Mesendoderm (in vitro differentiated cells): ENCODE measurements at regions not wholly inside any gene's neighbourhood (a gene's known extent, or its start where the extent isn't known, plus 50 kb on each side); places are given as distances from the start of the nearest gene placed in this dataset.

Experiments used
- DNase-seq: peaks from one replicate; pipeline ENCODE4 v3.0.0; 2013
- H2AK5ac ChIP-seq: 2 replicates; pipeline ENCODE4 v1.6.1; 2013; ENCODE audit warnings: low read length, inconsistent platforms
- H2BK120ac ChIP-seq: 2 replicates; pipeline ENCODE4 v1.6.1; 2013; ENCODE audit warnings: low read depth, mild to moderate bottlenecking, low read length, moderate library complexity, mixed read lengths
- H2BK15ac ChIP-seq: replicated peaks from 2 replicates; pipeline ENCODE4 v1.6.1; 2013; ENCODE audit warnings: low read depth, mild to moderate bottlenecking, moderate library complexity
- H2BK5ac ChIP-seq: 2 replicates; pipeline ENCODE4 v1.6.1; 2013; ENCODE audit warnings: low read length, inconsistent platforms
- H3K18ac ChIP-seq: 2 replicates; pipeline ENCODE4 v1.6.1; 2013; ENCODE audit warnings: mild to moderate bottlenecking, low read length, mixed read lengths
- H3K23ac ChIP-seq: one replicate; pipeline ENCODE4 v1.6.1; 2013; ENCODE audit warnings: low read length
- H3K27ac ChIP-seq: 2 replicates; pipeline ENCODE4 v1.5.1; 2013; ENCODE audit warnings: low read depth, mild to moderate bottlenecking, inconsistent platforms, low read length, moderate library complexity
- H3K27me3 ChIP-seq: 2 replicates; pipeline ENCODE4 v1.6.1; 2013; ENCODE audit warnings: low read length, control low read depth, mild to moderate bottlenecking, inconsistent platforms; ENCODE audit not compliant: insufficient read depth, poor library complexity
- H3K36me3 ChIP-seq: 2 replicates; pipeline ENCODE4 v1.6.1; 2013; ENCODE audit warnings: low read length, inconsistent platforms; ENCODE audit not compliant: control insufficient read depth, insufficient read depth
- H3K4ac ChIP-seq: one replicate; pipeline ENCODE4 v1.6.1; 2013; ENCODE audit warnings: low read depth, mild to moderate bottlenecking, low read length, moderate library complexity
- H3K4me1 ChIP-seq: 2 replicates; pipeline ENCODE4 v1.6.1; 2013; ENCODE audit warnings: low read depth, low read length, inconsistent platforms; ENCODE audit not compliant: control insufficient read depth
- H3K4me2 ChIP-seq: 2 replicates; pipeline ENCODE4 v1.6.1; 2013; ENCODE audit warnings: low read length
- H3K4me3 ChIP-seq: 2 replicates; pipeline ENCODE4 v1.5.1; 2013; ENCODE audit warnings: mild to moderate bottlenecking, low read length
- H3K56ac ChIP-seq: one replicate; pipeline ENCODE4 v1.6.1; 2013; ENCODE audit warnings: low read length
- H3K79me1 ChIP-seq: 2 replicates; pipeline ENCODE4 v1.6.1; 2013; ENCODE audit warnings: low read length, inconsistent platforms
- H3K79me2 ChIP-seq: 2 replicates; pipeline ENCODE4 v1.6.1; 2013; ENCODE audit warnings: mild to moderate bottlenecking, low read length; ENCODE audit not compliant: control insufficient read depth, insufficient read depth
- H3K9ac ChIP-seq: 2 replicates; pipeline ENCODE4 v1.6.1; 2013; ENCODE audit warnings: low read length, inconsistent platforms
- H4K5ac ChIP-seq: one replicate; pipeline ENCODE4 v1.6.1; 2013; ENCODE audit warnings: low read length
- H4K8ac ChIP-seq: one replicate; pipeline ENCODE4 v1.6.1; 2013; ENCODE audit warnings: low read depth, mild to moderate bottlenecking, control low read depth, low read length, moderate library complexity
- WGBS: extraction: QIAGEN DNeasy Blood & Tissue Kit; methylation state at CpG from one replicate; pipeline ENCODE4 v1.1.7; 2013; ENCODE audit warnings: low lambda C conversion rate, missing lambda C conversion rate; ENCODE audit not compliant: insufficient coverage; ENCODE audit errors: extremely low coverage; 5-methylcytosine and 5-hydroxymethylcytosine counted together

- Histone ChIP-seq H3K4ac (no peak overlapping the region), H3K4me3 (no peak overlapping the region), H4K5ac (no peak overlapping the region), H3K79me1 (no peaks in the 10 kb centered on the region), H3K18ac (no peak overlapping the region), H3K4me1 (no peaks in the 10 kb centered on the region), H3K23ac (no peak overlapping the region), H3K9ac (no peak overlapping the region), H2BK15ac (no peak overlapping the region), H4K8ac (no peak overlapping the region), H3K36me3 (no peaks in the 10 kb centered on the region), H2AK5ac (no peak overlapping the region), H2BK120ac (no peak overlapping the region), H3K27ac (no peak overlapping the region), H3K56ac (no peak overlapping the region), H3K4me2 (no peak overlapping the region), H3K27me3 (no peaks in the 10 kb centered on the region), H2BK5ac (no peak overlapping the region), H3K79me2 (no peaks in the 10 kb centered on the region)
- WGBS, result no CpG with 5 or more reads among the region's 1 CpG
- no peak for DNase-seq
Observed at GRCh38 chr5:155522540-155522939, 509.0 kb downstream of the KIF4B start.

- H3K79me2 ChIP-seq, result no peaks in the 10 kb centered on the region
- H3K4ac ChIP-seq, result no peak overlapping the region
- no peak overlapping the region for H3K27ac ChIP-seq
- H3K9ac ChIP-seq, result no peak overlapping the region
- H2BK120ac ChIP-seq, result no peak overlapping the region
- H3K4me2 ChIP-seq, result no peak overlapping the region
- no peak overlapping the region for H3K4me3 ChIP-seq
- H4K8ac ChIP-seq, result no peak overlapping the region
- no peak overlapping the region for H2BK15ac ChIP-seq
- no peak overlapping the region for H4K5ac ChIP-seq
- H3K36me3 ChIP-seq, result no peaks in the 10 kb centered on the region
- no peak overlapping the region for H3K56ac ChIP-seq
- DNase-seq, result no peak
- H3K18ac ChIP-seq, result no peak overlapping the region
- H3K23ac ChIP-seq, result no peak overlapping the region
- no peaks in the 10 kb centered on the region for H3K4me1 ChIP-seq
- H3K79me1 ChIP-seq, result no peaks in the 10 kb centered on the region
- no CpG with 5 or more reads among the region's 2 CpGs for WGBS
- no peaks in the 10 kb centered on the region for H3K27me3 ChIP-seq
- no peak overlapping the region for H2AK5ac ChIP-seq
- no peak overlapping the region for H2BK5ac ChIP-seq
Observed at GRCh38 chr5:155529362-155529761, 515.8 kb downstream of the KIF4B start.

GRCh38 chr5:155530046-155530445, 516.5 kb downstream of the KIF4B start:
- no peak overlapping the region for H3K4me3 ChIP-seq
- H3K4me2 ChIP-seq, result no peak overlapping the region
- H2BK5ac ChIP-seq, result no peak overlapping the region
- H3K36me3 ChIP-seq, result no peaks in the 10 kb centered on the region
- H4K5ac ChIP-seq, result no peak overlapping the region
- no peak overlapping the region for H3K23ac ChIP-seq
- H3K9ac ChIP-seq, result no peak overlapping the region
- H3K79me1 ChIP-seq, result no peaks in the 10 kb centered on the region
- no peaks in the 10 kb centered on the region for H3K27me3 ChIP-seq
- H3K4me1 ChIP-seq, result no peaks in the 10 kb centered on the region
- H3K27ac ChIP-seq, result no peak overlapping the region
- no peak overlapping the region for H3K4ac ChIP-seq
- no peak overlapping the region for H2BK15ac ChIP-seq
- DNase-seq, result no peak
- H3K18ac ChIP-seq, result no peak overlapping the region
- no peak overlapping the region for H2AK5ac ChIP-seq
- H4K8ac ChIP-seq, result no peak overlapping the region
- no peak overlapping the region for H3K56ac ChIP-seq
- H2BK120ac ChIP-seq, result no peak overlapping the region
- no peaks in the 10 kb centered on the region for H3K79me2 ChIP-seq

- Histone ChIP-seq H3K27ac (no peak overlapping the region), H3K4me1 (peaks cover 2% of the 10 kb centered on the region), H3K27me3 (no peaks in the 10 kb centered on the region), H3K9ac (no peak overlapping the region), H4K5ac (no peak overlapping the region), H2AK5ac (no peak overlapping the region), H3K79me1 (no peaks in the 10 kb centered on the region), H2BK15ac (no peak overlapping the region), H3K4me3 (no peak overlapping the region), H3K36me3 (no peaks in the 10 kb centered on the region), H3K79me2 (no peaks in the 10 kb centered on the region), H4K8ac (no peak overlapping the region), H3K56ac (no peak overlapping the region), H3K18ac (no peak overlapping the region), H3K23ac (no peak overlapping the region), H3K4me2 (no peak overlapping the region), H2BK120ac (no peak overlapping the region), H3K4ac (no peak overlapping the region), H2BK5ac (no peak overlapping the region)
- DNase-seq, result no peak
- no CpG with 5 or more reads among the region's 4 CpGs for WGBS
Observed at GRCh38 chr5:155532621-155533311, 519.2 kb downstream of the KIF4B start.

- H2BK15ac ChIP-seq, result no peak overlapping the region
- H2BK120ac ChIP-seq, result no peak overlapping the region
- WGBS, result no CpG with 5 or more reads among the region's 2 CpGs
- no peak overlapping the region for H3K9ac ChIP-seq
- H3K36me3 ChIP-seq, result no peaks in the 10 kb centered on the region
- no peak overlapping the region for H3K4me3 ChIP-seq
- DNase-seq, result no peak
- H3K4me2 ChIP-seq, result no peak overlapping the region
- no peaks in the 10 kb centered on the region for H3K27me3 ChIP-seq
- no peak overlapping the region for H3K56ac ChIP-seq
- no peak overlapping the region for H2BK5ac ChIP-seq
- no peak overlapping the region for H3K23ac ChIP-seq
- no peak overlapping the region for H4K8ac ChIP-seq
- H3K79me1 ChIP-seq, result no peaks in the 10 kb centered on the region
- H3K4me1 ChIP-seq, result peaks cover 2% of the 10 kb centered on the region
- no peaks in the 10 kb centered on the region for H3K79me2 ChIP-seq
- no peak overlapping the region for H3K27ac ChIP-seq
- no peak overlapping the region for H2AK5ac ChIP-seq
- no peak overlapping the region for H3K4ac ChIP-seq
- H4K5ac ChIP-seq, result no peak overlapping the region
- H3K18ac ChIP-seq, result no peak overlapping the region
Observed at GRCh38 chr5:155540000-155540595, 526.5 kb downstream of the KIF4B start.

- H3K4me3 ChIP-seq, result no peak overlapping the region
- no peak overlapping the region for H3K4ac ChIP-seq
- H4K8ac ChIP-seq, result no peak overlapping the region
- no peak overlapping the region for H3K4me2 ChIP-seq
- H3K27ac ChIP-seq, result no peak overlapping the region
- no peaks in the 10 kb centered on the region for H3K36me3 ChIP-seq
- no peaks in the 10 kb centered on the region for H3K79me2 ChIP-seq
- H2BK5ac ChIP-seq, result no peak overlapping the region
- H2AK5ac ChIP-seq, result no peak overlapping the region
- no peak for DNase-seq
- H2BK120ac ChIP-seq, result no peak overlapping the region
- H3K18ac ChIP-seq, result no peak overlapping the region
- H4K5ac ChIP-seq, result no peak overlapping the region
- no peaks in the 10 kb centered on the region for H3K4me1 ChIP-seq
- no peaks in the 10 kb centered on the region for H3K79me1 ChIP-seq
- H3K56ac ChIP-seq, result no peak overlapping the region
- no peak overlapping the region for H3K23ac ChIP-seq
- H3K9ac ChIP-seq, result no peak overlapping the region
- H2BK15ac ChIP-seq, result no peak overlapping the region
- H3K27me3 ChIP-seq, result no peaks in the 10 kb centered on the region
Observed at GRCh38 chr5:155546075-155546474, 532.5 kb downstream of the KIF4B start.
